ENCODE measurements at regions not wholly inside any gene's neighbourhood (a gene's known extent, or its start where the extent isn't known, plus 50 kb on each side); places are given as distances from the start of the nearest gene placed in this dataset.

DNA sequence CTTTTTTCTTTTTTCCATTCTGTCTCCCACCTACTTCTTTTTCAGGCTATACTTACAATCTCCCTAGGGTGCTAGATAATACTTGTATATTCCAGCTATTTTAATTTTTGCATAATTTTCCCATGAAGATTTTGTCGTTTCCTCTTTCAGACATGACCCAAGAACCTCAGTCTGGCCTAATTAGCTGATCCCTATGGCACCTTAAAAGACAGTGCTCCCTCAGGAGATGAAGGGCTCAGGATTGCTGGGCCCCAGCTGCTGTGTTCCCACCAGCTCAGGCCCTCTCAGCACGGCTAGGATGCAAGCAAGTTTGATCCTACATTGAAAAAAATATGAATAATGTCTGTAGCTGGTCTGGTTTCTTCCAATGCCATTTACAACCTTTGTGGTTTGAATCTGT, 55.0 kb upstream of the RGS5 start:
- no peak overlapping the region for H3K27ac ChIP-seq (ENCODE audit: low read depth, low read length)
- no peaks in the 10 kb centered on the region for H3K27me3 ChIP-seq (ENCODE audit: control insufficient read depth in 2 of 2, insufficient read depth in 2 of 2, low read length in 2 of 2)
- ChIA-PET POLR2A (no interaction called here), CTCF (no interaction called here)
- Mint-ChIP-seq H3K4me3 (no peak overlapping the region), H3K4me1 (peaks cover 0 to 5% (median 0%) of the 10 kb centered on the region in 7 donors), H3K9me3 (peaks cover 0 to 9% (median 5%) of the 10 kb centered on the region in 11 donors), H3K36me3 (peaks cover 1 to 57% (median 38%) of the 10 kb centered on the region in 5 donors), H3K27ac (no peak overlapping the region), H3K27me3 (no peaks in the 10 kb centered on the region)
- DNase-seq (no peak), ATAC-seq (no peak)
- intact Hi-C loops (cut with micrococcal nuclease): no loop called here
- no peaks in the 10 kb centered on the region for H3K36me3 ChIP-seq (ENCODE audit: control insufficient read depth in 2 of 3, insufficient read depth in 3 of 3, low read length in 3 of 3)
- no peaks in the 10 kb centered on the region for H3K4me1 ChIP-seq (ENCODE audit: control insufficient read depth in 2 of 2, insufficient read depth in 2 of 2, low read length in 2 of 2)
- no peak overlapping the region for H3K4me3 ChIP-seq (ENCODE audit: low read length)
- peaks cover 0 to under 1% (median 0%) of the 10 kb centered on the region in 3 experiments for H3K9me3 ChIP-seq (ENCODE audit: control insufficient read depth in 2 of 3, low read length in 3 of 3)

GRCh38 chr1:163258181-163258580, 55.5 kb upstream of the RGS5 start:
- no peaks in the 10 kb centered on the region for H3K27me3 ChIP-seq (ENCODE audit: control insufficient read depth in 2 of 2, insufficient read depth in 2 of 2, low read length in 2 of 2)
- peaks cover 0 to 5% (median 0%) of the 10 kb centered on the region in 3 experiments for H3K9me3 ChIP-seq (ENCODE audit: control insufficient read depth in 2 of 3, low read length in 3 of 3)
- H3K27me3 Mint-ChIP-seq: no peaks in the 10 kb centered on the region
- H3K36me3 ChIP-seq (ENCODE audit: control insufficient read depth in 2 of 3, insufficient read depth in 3 of 3, low read length in 3 of 3): no peaks in the 10 kb centered on the region
- peaks cover 0 to 5% (median 0%) of the 10 kb centered on the region in 7 donors for H3K4me1 Mint-ChIP-seq
- H3K4me3 ChIP-seq (ENCODE audit: low read length): no peak overlapping the region
- ChIA-PET CTCF (no interaction called here), POLR2A (no interaction called here)
- peaks cover 1 to 61% (median 42%) of the 10 kb centered on the region in 5 donors for H3K36me3 Mint-ChIP-seq
- H3K9me3 Mint-ChIP-seq: peaks cover 0 to 10% (median 5%) of the 10 kb centered on the region in 11 donors
- no peaks in the 10 kb centered on the region for H3K4me1 ChIP-seq (ENCODE audit: control insufficient read depth in 2 of 2, insufficient read depth in 2 of 2, low read length in 2 of 2)
- H3K4me3 Mint-ChIP-seq: no peak overlapping the region
- intact Hi-C loops (cut with micrococcal nuclease): no loop called here
- no peak for DNase-seq
- no peak overlapping the region for H3K27ac ChIP-seq (ENCODE audit: low read depth, low read length)
- no peak overlapping the region for H3K27ac Mint-ChIP-seq
- ATAC-seq: no peak

DNA sequence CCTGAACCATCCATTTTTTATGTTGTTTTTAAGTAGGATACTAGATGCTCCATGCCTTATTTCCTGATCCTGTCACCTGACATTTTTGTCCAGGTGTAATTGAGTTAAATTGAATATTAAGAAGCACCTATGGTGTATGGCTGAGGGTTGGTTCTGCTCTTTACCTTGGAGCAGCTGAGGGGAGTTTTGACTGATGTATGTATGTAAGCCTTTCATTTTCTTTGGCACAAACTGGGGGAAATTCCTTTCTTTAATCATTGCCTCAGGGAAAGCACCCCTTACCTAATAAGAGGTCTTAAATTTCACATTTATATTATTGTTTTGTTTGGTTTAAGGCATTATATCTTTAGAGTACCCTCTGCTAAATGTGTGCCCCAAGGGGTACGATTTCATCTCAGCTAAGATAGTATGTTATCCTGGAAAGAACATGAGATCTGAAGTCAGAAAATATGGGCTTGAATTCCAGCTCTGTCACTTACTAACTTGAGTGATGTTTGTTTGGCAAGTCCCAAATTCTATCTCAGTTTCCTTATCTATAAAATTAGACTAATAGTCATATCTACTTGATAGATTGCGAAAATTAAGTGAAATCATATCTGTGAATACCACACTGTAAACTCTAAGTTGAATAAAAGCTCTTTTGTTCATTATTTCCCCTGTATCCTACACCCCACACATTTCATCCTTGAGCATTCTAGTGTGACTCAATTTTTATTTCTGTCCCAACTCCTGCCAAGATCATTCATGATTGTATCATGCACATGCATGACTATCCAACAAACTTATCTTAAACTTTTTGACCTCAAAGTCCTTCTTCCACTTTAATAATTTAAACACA, 57.7 kb upstream of the NUF2 start:
- no peak overlapping the region for H3K27ac ChIP-seq (ENCODE audit: low read depth, low read length)
- H3K4me1 ChIP-seq (ENCODE audit: control insufficient read depth in 2 of 2, insufficient read depth in 2 of 2, low read length in 2 of 2): no peaks in the 10 kb centered on the region
- H3K27me3 Mint-ChIP-seq: no peaks in the 10 kb centered on the region
- H3K36me3 ChIP-seq (ENCODE audit: control insufficient read depth in 2 of 3, insufficient read depth in 3 of 3, low read length in 3 of 3): no peaks in the 10 kb centered on the region
- H3K4me1 Mint-ChIP-seq: peaks cover 0 to 5% (median 0%) of the 10 kb centered on the region in 7 donors
- H3K4me3 Mint-ChIP-seq: no peak overlapping the region
- intact Hi-C loops (cut with micrococcal nuclease): no loop called here
- H3K4me3 ChIP-seq (ENCODE audit: low read length): no peak overlapping the region
- H3K9me3 ChIP-seq (ENCODE audit: control insufficient read depth in 2 of 3, low read length in 3 of 3): peaks cover 0 to 5% (median 0%) of the 10 kb centered on the region in 3 experiments
- POLR2A ChIA-PET: no interaction called here
- DNase-seq: no peak
- peaks cover 0 to 43% (median 17%) of the 10 kb centered on the region in 5 donors for H3K36me3 Mint-ChIP-seq
- H3K27me3 ChIP-seq (ENCODE audit: control insufficient read depth in 2 of 2, insufficient read depth in 2 of 2, low read length in 2 of 2): no peaks in the 10 kb centered on the region
- ATAC-seq: no peak
- H3K9me3 Mint-ChIP-seq: peaks cover 0 to 7% (median 0%) of the 10 kb centered on the region in 11 donors
- no peak overlapping the region for H3K27ac Mint-ChIP-seq
- CTCF ChIA-PET: no interaction called here

GRCh38 chr1:163265547-163265946, 56.2 kb upstream of the NUF2 start:
- intact Hi-C loops (cut with micrococcal nuclease): no loop called here
- no peak for ATAC-seq
- Mint-ChIP-seq H3K4me1 (peaks cover 0 to 5% (median 0%) of the 10 kb centered on the region in 7 donors), H3K9me3 (peaks cover 0 to 7% (median 0%) of the 10 kb centered on the region in 11 donors), H3K36me3 (peaks cover 0 to 37% (median 21%) of the 10 kb centered on the region in 5 donors), H3K27me3 (no peaks in the 10 kb centered on the region), H3K4me3 (no peak overlapping the region), H3K27ac (no peak overlapping the region)
- no peak for DNase-seq
- no peak overlapping the region for H3K4me3 ChIP-seq (ENCODE audit: low read length)
- no peaks in the 10 kb centered on the region for H3K4me1 ChIP-seq (ENCODE audit: control insufficient read depth in 2 of 2, insufficient read depth in 2 of 2, low read length in 2 of 2)
- peaks cover 0 to 5% (median 0%) of the 10 kb centered on the region in 3 experiments for H3K9me3 ChIP-seq (ENCODE audit: control insufficient read depth in 2 of 3, low read length in 3 of 3)
- H3K27ac ChIP-seq (ENCODE audit: low read depth, low read length): no peak overlapping the region
- H3K36me3 ChIP-seq (ENCODE audit: control insufficient read depth in 2 of 3, insufficient read depth in 3 of 3, low read length in 3 of 3): no peaks in the 10 kb centered on the region
- H3K27me3 ChIP-seq (ENCODE audit: control insufficient read depth in 2 of 2, insufficient read depth in 2 of 2, low read length in 2 of 2): no peaks in the 10 kb centered on the region
- POLR2A ChIA-PET: no interaction called here
- CTCF ChIA-PET: no interaction called here

- H3K36me3 Mint-ChIP-seq: peaks cover 0 to 38% (median 16%) of the 10 kb centered on the region in 5 donors
- Histone ChIP-seq H3K9me3 (ENCODE audit: control insufficient read depth in 2 of 3, low read length in 3 of 3) (peaks cover 0 to 2% (median 0%) of the 10 kb centered on the region in 3 experiments), H3K27ac (ENCODE audit: low read depth, low read length) (no peak overlapping the region), H3K36me3 (ENCODE audit: control insufficient read depth in 2 of 3, insufficient read depth in 3 of 3, low read length in 3 of 3) (no peaks in the 10 kb centered on the region), H3K27me3 (ENCODE audit: control insufficient read depth in 2 of 2, insufficient read depth in 2 of 2, low read length in 2 of 2) (no peaks in the 10 kb centered on the region), H3K4me1 (ENCODE audit: control insufficient read depth in 2 of 2, insufficient read depth in 2 of 2, low read length in 2 of 2) (no peaks in the 10 kb centered on the region), H3K4me3 (ENCODE audit: low read length) (no peak overlapping the region)
- ChIA-PET POLR2A (interaction anchor here (0.6 kb wide), 1 partner anchor 56 kb away, joined by 3 read pairs; no protein-coding TSS in a partner anchor), CTCF (no interaction called here)
- peaks cover 0 to 4% (median 0%) of the 10 kb centered on the region in 11 donors for H3K9me3 Mint-ChIP-seq
- H3K27ac Mint-ChIP-seq: no peak overlapping the region
- ATAC-seq (no peak), DNase-seq (no peak)
- intact Hi-C loops (cut with micrococcal nuclease): no loop called here
- H3K4me1 Mint-ChIP-seq: no peaks in the 10 kb centered on the region
- H3K4me3 Mint-ChIP-seq: no peak overlapping the region
- no peaks in the 10 kb centered on the region for H3K27me3 Mint-ChIP-seq
These were observed 53.8 kb upstream of the NUF2 start for GRCh38 chr1:163267962-163268361.

GRCh38 chr1:163271535-163271934, 50.2 kb upstream of the NUF2 start:
- Histone ChIP-seq H3K9me3 (ENCODE audit: control insufficient read depth in 2 of 3, low read length in 3 of 3) (no peaks in the 10 kb centered on the region), H3K4me3 (ENCODE audit: low read length) (no peak overlapping the region), H3K27me3 (ENCODE audit: control insufficient read depth in 2 of 2, insufficient read depth in 2 of 2, low read length in 2 of 2) (no peaks in the 10 kb centered on the region), H3K36me3 (ENCODE audit: control insufficient read depth in 2 of 3, insufficient read depth in 3 of 3, low read length in 3 of 3) (no peaks in the 10 kb centered on the region), H3K4me1 (ENCODE audit: control insufficient read depth in 2 of 2, insufficient read depth in 2 of 2, low read length in 2 of 2) (no peaks in the 10 kb centered on the region), H3K27ac (ENCODE audit: low read depth, low read length) (no peak overlapping the region)
- Mint-ChIP-seq H3K4me1 (no peaks in the 10 kb centered on the region), H3K27me3 (no peaks in the 10 kb centered on the region), H3K27ac (no peak overlapping the region), H3K36me3 (peaks cover 9 to 61% (median 27%) of the 10 kb centered on the region in 5 donors), H3K9me3 (peaks cover 0 to 5% (median 0%) of the 10 kb centered on the region in 11 donors), H3K4me3 (no peak overlapping the region)
- DNase-seq (no peak), ATAC-seq (no peak)
- POLR2A ChIA-PET: no interaction called here
- CTCF ChIA-PET: no interaction called here
- intact Hi-C loops (cut with micrococcal nuclease): no loop called here
